Stimulated activated CD8-positive, alpha-beta memory T cell treated with anti-CD3 and anti-CD28 coated beads, Interleukin-4, amount 100 ng/mL, for 24 hours (primary cell): ENCODE measurements at regions not wholly inside any gene's neighbourhood (a gene's known extent, or its start where the extent isn't known, plus 50 kb on each side); places are given as distances from the start of the nearest gene placed in this dataset.

Experiments used
- DNase-seq: peaks from one replicate; pipeline ENCODE4 v3.0.0-alpha.2; 2020; ENCODE audit warnings: low read depth

DNA sequence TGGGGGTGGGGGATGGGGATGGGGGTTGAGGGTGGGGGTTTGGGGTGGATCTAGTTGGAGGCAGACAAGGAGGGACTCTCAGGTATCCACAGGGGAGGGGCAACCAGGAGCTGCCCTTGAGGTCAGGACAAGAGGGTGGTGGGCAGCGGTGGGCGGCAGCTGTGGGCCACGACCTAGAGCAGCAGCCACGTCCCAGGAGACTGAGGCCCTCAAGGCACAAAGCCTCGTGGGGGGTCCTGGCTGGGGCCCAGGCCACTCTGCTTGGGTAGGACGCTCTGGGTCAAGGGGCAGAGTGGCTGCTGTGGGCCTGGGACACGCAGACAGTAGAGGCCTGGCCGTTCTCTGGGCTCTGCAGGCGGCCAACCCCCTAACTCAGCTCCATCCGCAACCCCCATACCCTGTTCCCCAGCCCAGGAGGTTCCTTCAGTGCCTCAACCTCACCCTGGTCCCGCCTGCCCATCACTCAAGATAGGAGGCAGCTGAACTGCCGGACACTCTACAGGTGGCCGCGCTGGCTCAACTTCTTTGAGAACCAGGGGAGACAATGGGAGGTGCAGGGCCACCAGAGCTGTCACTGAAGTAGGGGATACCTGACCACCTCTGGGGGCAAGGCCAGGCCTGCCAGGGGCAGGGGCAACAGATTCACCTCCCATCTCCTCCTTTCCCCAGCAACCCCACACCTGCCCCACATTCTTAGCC lies 75.6 kb downstream of the ENGASE start:
- DNase-seq = no peak

DNA sequence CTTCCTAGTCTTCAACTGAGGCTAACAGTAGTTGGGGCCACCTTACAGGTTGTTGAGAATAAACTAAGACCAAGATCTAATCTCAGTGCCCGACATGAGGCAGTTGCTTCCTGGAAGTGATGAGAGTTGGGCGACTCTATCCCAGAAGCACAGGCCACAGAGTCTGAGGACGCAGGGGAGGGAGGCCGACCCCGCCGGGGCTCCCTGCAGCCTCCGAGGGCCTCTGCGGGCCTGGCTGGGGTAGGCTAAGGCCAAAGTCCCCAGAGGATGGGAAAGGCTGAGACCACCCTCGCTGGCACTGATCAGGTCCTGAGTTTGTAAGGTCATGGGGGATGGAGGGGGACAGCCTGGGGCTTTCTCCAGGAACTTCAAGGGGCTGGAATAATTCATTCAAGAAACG lies 74.0 kb downstream of the ENGASE start:
- DNase-seq = no peak

DNA sequence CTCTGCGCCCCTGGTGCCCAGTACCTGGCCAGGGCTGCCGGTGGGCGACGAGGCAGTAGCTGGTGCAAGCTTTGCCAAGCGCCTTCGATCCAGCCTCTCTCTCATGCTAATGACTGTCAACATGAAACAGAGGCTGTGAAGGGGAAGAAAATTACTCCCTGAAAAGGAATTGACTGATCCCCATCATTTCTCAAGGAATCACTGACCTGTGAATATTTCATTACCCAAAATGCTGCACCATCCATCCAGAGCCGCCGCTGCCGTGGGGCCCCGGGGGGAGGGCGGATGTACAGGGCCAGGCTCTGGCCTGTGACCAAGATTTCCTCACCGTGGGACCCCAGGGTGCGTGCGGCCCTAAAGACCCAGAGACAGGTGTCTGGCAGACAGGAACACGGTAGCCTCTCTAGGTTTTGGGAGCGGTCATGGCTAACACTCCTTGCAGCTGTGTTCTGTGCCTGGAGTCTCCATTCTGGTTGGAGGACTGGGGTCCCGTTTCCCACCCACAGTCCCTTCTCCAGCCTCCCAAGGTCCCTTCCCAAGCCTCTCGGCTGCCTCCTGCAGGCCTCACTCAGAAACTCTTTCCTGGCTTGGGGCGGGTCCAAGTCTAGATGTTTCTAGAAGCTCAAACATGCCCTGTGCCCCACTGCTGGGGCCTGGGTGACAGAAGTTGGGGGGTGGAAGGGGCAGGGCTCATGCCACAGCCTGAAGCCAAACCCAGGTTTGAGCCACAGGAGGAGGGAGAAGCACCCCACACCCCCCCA lies 73.3 kb downstream of the ENGASE start:
- no peak for DNase-seq

DNA sequence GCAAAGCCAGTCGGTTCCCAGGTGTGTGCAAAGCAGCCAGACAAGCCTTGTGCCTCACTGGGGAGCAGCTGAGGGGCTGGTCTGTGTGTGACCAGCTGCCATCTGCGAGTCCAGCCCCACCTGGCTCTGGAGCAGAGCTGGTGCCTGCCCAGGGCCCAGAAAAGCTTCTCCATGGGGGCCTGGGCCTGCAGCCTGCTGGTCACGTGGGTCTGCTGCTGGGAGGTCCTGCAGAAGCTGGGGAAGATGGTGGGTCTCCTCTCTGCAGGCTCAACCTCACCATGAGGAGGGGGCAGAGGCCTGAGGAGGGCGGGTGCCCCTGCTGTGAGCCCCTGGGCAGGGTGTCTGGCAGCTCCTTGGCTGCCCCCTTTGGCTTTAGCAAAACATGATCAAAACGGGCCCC lies 71.9 kb downstream of the ENGASE start:
- no peak for DNase-seq

DNA sequence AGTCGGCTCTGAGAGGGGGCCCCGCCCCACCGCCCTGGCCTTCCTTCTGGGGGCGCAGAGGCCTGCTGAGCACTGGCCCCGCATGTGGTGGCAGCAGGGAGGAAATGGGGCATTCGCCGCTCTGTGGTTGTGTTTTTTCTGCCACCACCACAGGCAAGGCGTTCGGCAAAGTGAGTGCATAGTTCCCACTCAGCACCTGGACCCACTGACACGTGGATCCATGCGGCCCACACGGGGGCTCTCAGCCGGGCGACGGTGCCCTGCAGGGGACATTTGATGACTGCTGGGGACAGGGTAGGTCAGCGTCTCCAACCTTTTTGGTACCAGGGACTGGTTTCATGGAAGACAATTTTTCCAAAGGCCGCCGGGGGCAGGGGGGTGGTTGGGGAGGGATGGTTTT lies 70.9 kb downstream of the ENGASE start:
- DNase-seq = no peak

DNA sequence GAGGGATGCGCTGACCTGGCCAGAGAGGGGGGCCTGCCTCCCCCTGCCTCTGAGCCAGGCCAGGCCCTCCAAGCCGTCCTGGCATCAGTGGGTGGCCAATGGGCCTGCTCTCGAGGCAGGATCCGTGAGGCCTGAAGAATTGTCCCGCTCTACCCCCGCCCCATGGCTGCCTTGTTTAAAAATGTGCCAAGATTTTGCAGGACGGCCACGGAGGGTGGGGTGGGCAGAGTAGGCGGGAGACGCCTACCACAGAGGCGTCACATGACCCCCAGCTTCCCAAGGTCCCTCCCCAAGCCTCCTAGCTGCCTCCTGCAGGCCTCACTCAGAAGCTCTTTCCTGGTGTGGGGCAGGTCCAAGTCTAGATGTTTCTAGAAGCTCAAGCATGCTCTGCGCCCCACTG lies 69.5 kb downstream of the ENGASE start:
- no peak for DNase-seq

DNA sequence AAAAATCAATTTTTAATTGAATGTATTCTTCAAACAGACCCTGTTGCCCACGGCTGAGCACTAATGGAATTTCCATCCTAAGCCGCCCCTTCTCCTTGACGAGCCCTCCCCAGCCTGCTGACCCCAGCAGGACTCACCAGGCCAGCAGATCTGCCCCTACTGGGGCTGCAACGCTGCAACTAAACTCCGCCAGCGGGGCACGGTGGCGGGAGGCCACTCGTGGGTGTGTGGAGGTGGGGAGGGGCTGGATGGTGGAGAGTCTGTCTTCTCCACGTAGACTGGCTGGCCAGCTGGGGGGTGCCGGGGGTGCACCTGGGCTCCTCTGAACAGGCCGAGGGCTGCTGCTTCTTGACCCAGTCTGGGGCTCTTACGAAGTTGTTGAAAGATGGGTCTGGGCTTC lies 67.8 kb downstream of the ENGASE start:
- no peak for DNase-seq

DNA sequence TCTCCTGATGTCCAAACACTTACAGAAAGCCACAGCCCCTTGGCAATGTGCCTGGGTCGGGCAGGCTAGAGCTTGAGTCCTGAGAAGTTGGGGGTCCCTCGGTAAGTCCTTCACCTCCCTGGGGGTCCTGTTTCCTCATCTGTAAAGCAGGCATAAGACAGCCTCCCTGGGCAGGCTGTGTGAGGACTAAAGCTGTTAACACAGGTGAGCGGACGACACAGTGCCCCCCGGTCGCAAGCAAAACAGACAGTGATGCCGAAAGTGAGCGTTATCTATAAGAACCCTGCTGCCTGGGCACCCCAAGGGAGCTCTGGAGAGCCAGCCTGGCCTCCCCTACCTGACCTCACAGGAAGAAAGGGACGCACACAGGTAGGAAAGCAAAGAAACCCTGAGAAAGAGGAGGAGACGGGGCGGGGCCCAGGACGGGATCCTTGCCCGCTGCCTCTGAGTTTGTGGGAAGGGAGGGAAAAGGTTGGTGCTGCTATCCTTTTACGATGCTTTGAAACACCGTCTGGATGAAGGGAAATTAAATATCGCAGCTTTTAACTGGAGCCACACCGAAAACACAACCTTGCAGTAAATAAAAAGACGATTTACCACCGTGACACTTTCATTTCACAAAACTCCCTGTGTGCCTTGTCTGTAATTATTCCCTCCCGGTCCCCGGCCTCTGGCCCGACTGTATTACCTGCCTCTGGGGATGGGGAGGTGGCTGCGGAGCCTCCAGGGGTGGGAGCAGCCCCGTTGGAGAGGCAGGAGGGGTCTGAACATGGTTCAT lies 67.1 kb downstream of the ENGASE start:
- no peak for DNase-seq

DNA sequence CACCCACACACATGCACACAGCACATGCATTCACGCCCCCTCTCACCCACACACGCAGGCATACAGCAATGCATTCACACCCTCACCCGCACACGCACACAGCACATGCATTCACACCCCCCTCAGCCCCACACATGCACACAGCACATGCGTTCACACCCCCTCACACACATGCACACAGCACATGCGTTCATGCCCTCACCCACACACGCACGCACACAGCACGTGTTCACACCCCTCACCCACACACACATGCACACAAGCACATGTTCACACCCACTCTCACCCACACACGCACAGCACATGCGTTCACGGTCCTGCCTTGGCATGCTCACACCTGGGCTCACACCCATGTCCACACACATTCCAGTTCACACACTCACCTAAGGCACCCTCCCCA lies 64.2 kb downstream of the ENGASE start:
- no peak for DNase-seq

DNA sequence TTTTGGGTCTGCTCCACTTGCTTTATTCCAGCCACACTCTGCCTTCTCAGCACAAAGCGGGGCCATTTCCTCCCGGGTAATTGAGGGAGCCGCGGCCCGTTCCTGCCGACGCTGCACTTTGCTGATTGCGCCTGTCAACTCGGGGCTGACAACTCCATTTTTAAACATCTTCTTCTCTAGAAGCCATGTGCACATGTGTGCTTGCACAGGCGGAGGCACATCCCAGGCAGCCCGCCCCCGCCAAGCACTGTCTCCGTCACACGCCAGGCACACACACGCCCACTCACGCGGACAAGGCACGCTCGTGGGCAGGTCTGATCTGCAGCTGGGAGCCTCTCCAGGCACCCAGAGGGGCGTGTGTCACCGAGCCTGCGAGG lies 63.2 kb downstream of the ENGASE start:
- DNase-seq = no peak

DNA sequence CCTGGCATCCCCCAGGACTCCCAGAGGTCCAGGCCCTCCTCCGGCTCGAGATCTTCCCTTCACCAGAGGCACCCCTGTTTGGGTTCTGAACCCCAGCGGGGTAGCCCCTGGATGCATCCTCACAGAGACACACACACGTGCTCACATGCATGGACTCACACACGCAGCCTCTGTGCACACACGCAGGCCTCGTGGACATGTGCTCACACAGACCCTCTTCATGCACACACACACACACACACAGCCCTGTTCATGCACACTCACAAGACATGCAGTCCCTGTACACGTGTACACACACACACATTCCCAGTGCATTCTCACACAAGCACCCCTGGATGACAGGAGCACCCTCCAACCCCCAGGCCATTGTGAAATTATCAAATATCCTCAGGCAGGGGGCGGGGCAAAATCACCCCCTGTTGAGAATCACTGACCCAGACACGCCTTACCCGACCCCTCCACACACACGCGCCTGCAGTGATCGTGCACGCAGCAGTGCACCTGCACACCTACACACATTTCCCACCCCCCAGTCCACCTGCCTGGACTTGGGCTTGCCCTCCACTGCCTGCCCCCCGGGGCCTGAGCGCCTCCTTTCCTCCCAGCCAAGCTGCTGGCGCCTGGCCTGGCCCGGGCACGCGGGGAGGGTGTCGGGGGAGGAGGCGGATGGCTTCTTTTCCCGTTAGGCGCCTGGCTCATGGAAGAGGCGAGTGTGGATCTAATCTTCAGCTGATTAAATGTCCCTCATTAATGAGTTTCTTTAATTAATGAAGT lies 62.6 kb downstream of the ENGASE start:
- DNase-seq = no peak

DNA sequence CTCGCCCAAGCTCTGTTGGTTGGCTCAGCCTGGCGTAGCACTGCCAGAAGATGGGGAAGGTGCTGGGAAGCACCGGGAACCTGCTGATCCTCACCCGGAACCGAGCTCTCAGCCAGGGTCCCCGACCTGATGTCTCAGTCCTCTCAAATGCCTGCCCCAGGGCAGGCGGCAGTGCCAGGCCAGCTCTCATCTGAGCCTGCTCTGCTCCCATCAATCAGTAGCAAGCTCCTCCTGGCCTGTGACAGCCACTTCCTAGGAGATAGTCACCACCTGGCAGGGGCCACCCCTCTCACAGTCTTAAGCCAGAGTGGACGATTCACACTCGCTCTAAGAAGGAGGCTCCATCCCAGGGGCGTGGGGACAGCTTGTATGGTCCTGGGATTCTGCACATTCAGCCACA lies 62.0 kb downstream of the ENGASE start:
- no peak for DNase-seq
